HG02642 (cell line): ENCODE measurements at regions not wholly inside any gene's neighbourhood (a gene's known extent, or its start where the extent isn't known, plus 50 kb on each side); places are given as distances from the start of the nearest gene placed in this dataset.
"Not testable (repeated sequence)": the region's sequence is repeated elsewhere in the genome, so short reads cannot be mapped to it uniquely, and the experiment has no call there.

ENCODE experiments used
- ATAC-seq: cut with Tn5 transposase; IDR thresholded peaks from one replicate; pipeline ENCODE4 v1.9.1; 2021; ENCODE audit warnings: mild to moderate bottlenecking; ENCODE audit not compliant: unreplicated experiment, poor library complexity

- no peak for ATAC-seq
These were observed 146.7 kb downstream of the SEM1 start for GRCh38 chr7:96562966-96563365.

- ATAC-seq: no peak
These were observed 147.2 kb downstream of the SEM1 start for GRCh38 chr7:96562458-96562857.

GRCh38 chr7:96561892-96562291 is 147.8 kb downstream of the SEM1 start:
- ATAC-seq: no peak

GRCh38 chr7:96558530-96558929 is 151.1 kb downstream of the SEM1 start:
- ATAC-seq: no peak

GRCh38 chr7:96558093-96558492 is 151.6 kb downstream of the SEM1 start:
- no peak for ATAC-seq

- not testable (repeated sequence) for ATAC-seq
These were observed 152.0 kb downstream of the SEM1 start for GRCh38 chr7:96557598-96557997.

GRCh38 chr7:96548664-96549063 is 161.0 kb downstream of the SEM1 start:
- no peak for ATAC-seq

- ATAC-seq: no peak
These were observed 162.3 kb downstream of the SEM1 start for GRCh38 chr7:96547371-96547811.

- no peak for ATAC-seq
These were observed 163.2 kb downstream of the SEM1 start for GRCh38 chr7:96546426-96546825.

- no peak for ATAC-seq
These were observed 170.2 kb downstream of the SEM1 start for GRCh38 chr7:96539471-96539870.

GRCh38 chr7:96538632-96539031 is 171.0 kb downstream of the SEM1 start:
- ATAC-seq: no peak

- no peak for ATAC-seq
These were observed 175.4 kb downstream of the SEM1 start for GRCh38 chr7:96534221-96534620.

GRCh38 chr7:96532428-96532935 is 177.2 kb downstream of the SEM1 start:
- no peak for ATAC-seq

- ATAC-seq: no peak
These were observed 178.3 kb downstream of the SEM1 start for GRCh38 chr7:96531331-96531730.

- ATAC-seq: no peak
These were observed 178.9 kb downstream of the SEM1 start for GRCh38 chr7:96530786-96531185.

- ATAC-seq: no peak
These were observed 182.4 kb downstream of the SEM1 start for GRCh38 chr7:96527133-96527827.

- ATAC-seq: no peak
These were observed 183.2 kb downstream of the SEM1 start for GRCh38 chr7:96526496-96526895.

GRCh38 chr7:96521068-96521894 is 188.4 kb downstream of the SEM1 start:
- ATAC-seq: no peak

GRCh38 chr7:96508371-96508770 is 186.5 kb upstream of the SLC25A13 start:
- no peak for ATAC-seq

GRCh38 chr7:96503597-96503996 is 181.7 kb upstream of the SLC25A13 start:
- no peak for ATAC-seq

GRCh38 chr7:96501318-96501717 is 179.4 kb upstream of the SLC25A13 start:
- ATAC-seq: no peak
